HCT116 (cell line): ENCODE measurements at regions not wholly inside any gene's neighbourhood (a gene's known extent, or its start where the extent isn't known, plus 50 kb on each side); places are given as distances from the start of the nearest gene placed in this dataset.

Experiments used
- ATAC-seq: fragments of 200-7000 bp; cut with Tn5 transposase; 2 replicates; pipeline ENCODE4 v1.9.1; 2020; ENCODE audit warnings: mild to moderate bottlenecking, moderate library complexity
- BruUV-seq: library from RNA; stranded (reverse); fragments of 400-500 nt; replicated peaks from 2 replicates; lab custom pipeline; 2021; lab: Mats Ljungman, UMichigan
- CTCF ChIA-PET: fragments of 300-600 bp; sonication (Branson Sonifier 250); formaldehyde crosslinking; loops from one replicate; lab custom pipeline; 2021; ENCODE audit warnings: antibody characterized with exemption; lab: Charles Lee
- POLR2A ChIA-PET: fragments of 300-600, 350-600 bp; sonication (Branson Sonifier 250); formaldehyde crosslinking; loops from one replicate; lab custom pipeline; 2021; ENCODE audit warnings: antibody characterized with exemption; lab: Charles Lee
- RAD21 ChIA-PET, 2 experiments: fragments of 300-600 bp; sonication (Branson Sonifier 250); formaldehyde crosslinking; loops; one replicate each; lab custom pipeline; 2023; ENCODE audit warnings: low total read pairs in 2 of 2; ENCODE audit not compliant: uncharacterized antibody in 2 of 2, unreplicated experiment in 2 of 2, low non-redundant PET in 1 of 2; lab: Charles Lee
- DNase-seq: peaks from one replicate; pipeline ENCODE4 v3.0.0-alpha.2; 2010; ENCODE audit warnings: low read depth, low spot score
- H2AFZ ChIP-seq: fragments of 200-600 bp; shearing (Covaris generic), sonication (generic); 2 replicates; pipeline ENCODE4 v1.6.1; 2017; ENCODE audit warnings: low read depth, mixed run types, mixed read lengths, antibody characterized with exemption, low read length; ENCODE audit not compliant: poor library complexity, severe bottlenecking
- H3K27ac ChIP-seq: 2 replicates; pipeline ENCODE4 v1.5.1; 2012; ENCODE audit warnings: low read depth, low read length
- H3K27me3 ChIP-seq: fragments of 200-600 bp; sonication (generic); 2 replicates; pipeline ENCODE4 v1.6.1; 2016; ENCODE audit warnings: mixed run types, low read length, mixed read lengths; ENCODE audit not compliant: insufficient read depth
- H3K36me3 ChIP-seq, 2 experiments: fragments of 200-500 bp in 1 of 2; fragments of 200-600 bp in 1 of 2; sonication (Bioruptor generic) in 1 of 2; sonication (generic) in 1 of 2; 2 replicates each; pipeline versions ENCODE4 v1.5.1 to v1.6.1; 2014 to 2016; ENCODE audit warnings: low read length in 2 of 2, inconsistent platforms in 1 of 2, mixed read lengths in 1 of 2, mixed run types in 1 of 2; ENCODE audit not compliant: insufficient read depth in 2 of 2, control insufficient read depth in 1 of 2
- H3K4me1 ChIP-seq, 2 experiments: fragments of 200-600 bp in 1 of 2; sonication (generic) in 1 of 2; 2 replicates each; pipeline versions ENCODE4 v1.5.1 to v1.6.1; 2012 to 2017; ENCODE audit warnings: low read length in 2 of 2, inconsistent platforms in 1 of 2, mild to moderate bottlenecking in 1 of 2, mixed read lengths in 1 of 2, mixed run types in 1 of 2, moderate library complexity in 1 of 2; ENCODE audit not compliant: insufficient read depth in 2 of 2, control insufficient read depth in 1 of 2
- H3K4me2 ChIP-seq: fragments of 200-600 bp; sonication (generic); 2 replicates; pipeline ENCODE4 v1.6.1; 2017; ENCODE audit warnings: mixed run types, low read length, mixed read lengths
- H3K4me3 ChIP-seq, 2 experiments: fragments of 200-600 bp in 1 of 2; sonication (generic) in 1 of 2; replicated peaks in 1 of 2; 2 replicates each; pipeline ENCODE4 v1.5.1; 2011 to 2016; ENCODE audit warnings: low read length in 2 of 2, control low read depth in 1 of 2, low read depth in 1 of 2, mild to moderate bottlenecking in 1 of 2, mixed read lengths in 1 of 2, mixed run types in 1 of 2
- H3K79me2 ChIP-seq: fragments of 200-600 bp; sonication (generic); 2 replicates; pipeline ENCODE4 v1.6.1; 2017; ENCODE audit warnings: mild to moderate bottlenecking, mixed run types, low read length, moderate library complexity, mixed read lengths; ENCODE audit not compliant: insufficient read depth
- H3K9ac ChIP-seq: fragments of 200-600 bp; sonication (generic); 2 replicates; pipeline ENCODE4 v1.6.1; 2016; ENCODE audit warnings: low read length, mixed read lengths
- H3K9me2 ChIP-seq: fragments of 200-600 bp; sonication (generic), shearing (Covaris generic); 2 replicates; pipeline ENCODE4 v1.6.1; 2017; ENCODE audit warnings: mixed run types, mild to moderate bottlenecking, moderate library complexity; ENCODE audit not compliant: insufficient read depth
- H3K9me3 ChIP-seq, 2 experiments: fragments of 200-500 bp in 1 of 2; fragments of 200-600 bp in 1 of 2; sonication (Bioruptor generic) in 1 of 2; sonication (generic) in 1 of 2; 2 replicates each; pipeline ENCODE4 v1.6.1; 2014 to 2017; ENCODE audit warnings: low read length in 2 of 2, mixed read lengths in 2 of 2, inconsistent platforms in 1 of 2, low read depth in 1 of 2, mild to moderate bottlenecking in 1 of 2, mixed run types in 1 of 2, moderate library complexity in 1 of 2; ENCODE audit not compliant: control insufficient read depth in 1 of 2, insufficient read depth in 1 of 2
- H4K20me1 ChIP-seq: fragments of 200-600 bp; sonication (generic), shearing (Covaris generic); 2 replicates; pipeline ENCODE4 v1.6.1; 2017; ENCODE audit warnings: mixed run types, mild to moderate bottlenecking, moderate library complexity; ENCODE audit not compliant: insufficient read depth
- CBX3 ChIP-seq: IDR thresholded peaks from 2 replicates; pipeline ENCODE4 v1.6.1; 2012; ENCODE audit warnings: low read depth
- CEBPB ChIP-seq: IDR thresholded peaks from 2 replicates; pipeline ENCODE4 v1.6.1; 2012; ENCODE audit warnings: low read depth
- CTCF ChIP-seq, 3 experiments: fragments of 200-600 bp in 1 of 3; sonication (generic) in 1 of 3; IDR thresholded peaks in 2 of 3; conservative IDR thresholded peaks in 1 of 3; 2 replicates each; pipeline ENCODE4 v1.5.1; 2012 to 2017; ENCODE audit warnings: low read depth in 2 of 3, low read length in 2 of 3, antibody characterized with exemption in 1 of 3, borderline replicate concordance in 1 of 3, control low read depth in 1 of 3, mild to moderate bottlenecking in 1 of 3, mixed read lengths in 1 of 3, mixed run types in 1 of 3, moderate library complexity in 1 of 3; ENCODE audit not compliant: insufficient read depth in 1 of 3
- EGR1 ChIP-seq: IDR thresholded peaks from 2 replicates; pipeline ENCODE4 v1.6.1; 2012; ENCODE audit warnings: low read depth
- ELF1 ChIP-seq: IDR thresholded peaks from 2 replicates; pipeline ENCODE4 v1.6.1; 2012; ENCODE audit warnings: low read depth, borderline replicate concordance
- EZH2phosphoT487 ChIP-seq: fragments of 200-600 bp; IDR thresholded peaks from 2 replicates; pipeline ENCODE4 v1.6.1; 2018; ENCODE audit warnings: antibody characterized with exemption, borderline replicate concordance
- FOSL1 ChIP-seq: IDR thresholded peaks from 2 replicates; pipeline ENCODE4 v1.6.1; 2012; ENCODE audit warnings: low read depth
- JUND ChIP-seq: IDR thresholded peaks from 2 replicates; pipeline ENCODE4 v1.6.1; 2012
- MAX ChIP-seq: IDR thresholded peaks from 2 replicates; pipeline ENCODE4 v1.6.1; 2012
- RAD21 ChIP-seq: IDR thresholded peaks from 2 replicates; pipeline ENCODE4 v1.6.1; 2012; ENCODE audit warnings: low read depth, mild to moderate bottlenecking
- YY1 ChIP-seq: IDR thresholded peaks from 2 replicates; pipeline ENCODE4 v1.6.1; 2011; ENCODE audit warnings: low read length, low read depth, moderate library complexity, mild to moderate bottlenecking; ENCODE audit not compliant: insufficient replicate concordance; ENCODE audit errors: extremely low read depth
- ZFX ChIP-seq: fragments of 450-650 bp; IDR thresholded peaks from 2 replicates; pipeline ENCODE4 v1.6.1; 2017
- ZNF274 ChIP-seq: fragments of 200-500 bp; sonication (Bioruptor generic); IDR thresholded peaks from 2 replicates; pipeline ENCODE4 v1.6.1; 2014; ENCODE audit warnings: mild to moderate bottlenecking, low read depth, low read length, inconsistent platforms
- intact Hi-C: fragments of 100-400 bp; cut with micrococcal nuclease; formaldehyde crosslinking; loops from 2 replicates; pipeline ENCODE4 v1.10.0; 2022
- TF ChIP-seq, protein P1 (sequence below): IDR thresholded peaks from 2 replicates; pipeline ENCODE4 v1.6.1; 2012; ENCODE audit warnings: low read depth
- TF ChIP-seq, protein P2 (sequence below): IDR thresholded peaks from 2 replicates; pipeline ENCODE4 v1.6.1; 2011; ENCODE audit warnings: mild to moderate bottlenecking, low read length, moderate library complexity; ENCODE audit not compliant: insufficient replicate concordance; ENCODE audit errors: extremely low read depth

DNA sequence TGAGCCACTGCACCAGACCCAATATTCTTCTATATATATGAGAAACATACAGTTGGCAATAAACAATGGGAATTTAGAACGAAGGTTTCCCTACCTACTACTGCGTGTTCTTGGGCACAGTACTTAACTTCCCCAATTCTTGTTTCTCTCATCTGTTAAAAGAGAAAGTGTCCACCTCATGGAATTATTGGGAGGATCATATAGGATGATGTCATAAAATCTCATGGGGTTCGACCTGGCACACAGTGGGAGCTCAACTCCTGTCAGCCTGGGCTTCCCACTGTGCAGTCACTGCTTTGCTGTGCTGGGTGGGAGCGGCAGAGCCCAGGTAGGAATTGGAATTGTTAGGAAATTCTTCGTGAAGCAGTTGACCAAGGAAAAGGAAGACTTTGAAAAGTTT lies 203.3 kb downstream of the SH3BP4 start:
- H3K4me1 ChIP-seq: no peaks in the 10 kb centered on the region
- no peak overlapping the region for H3K27ac ChIP-seq
- TF ChIP-seq MAX (no peak), JUND (no peak), CEBPB (no peak), CTCF (IDR thresholded peaks at IDR 0.05 in 2 of 3, conservative IDR thresholded peaks at IDR 0.05 in 1 of 3; ENCODE audit: borderline replicate concordance in 1 of 3, insufficient read depth in 1 of 3, low read depth in 2 of 3, low read length in 2 of 3) (no peak), EGR1 (no peak), ZNF274 (no peak), YY1 (no peak), CBX3 (no peak), EZH2phosphoT487 (no peak), RAD21 (no peak), ELF1 (no peak), ZFX (no peak), FOSL1 (no peak)
- TF ChIP-seq, protein P1, sequence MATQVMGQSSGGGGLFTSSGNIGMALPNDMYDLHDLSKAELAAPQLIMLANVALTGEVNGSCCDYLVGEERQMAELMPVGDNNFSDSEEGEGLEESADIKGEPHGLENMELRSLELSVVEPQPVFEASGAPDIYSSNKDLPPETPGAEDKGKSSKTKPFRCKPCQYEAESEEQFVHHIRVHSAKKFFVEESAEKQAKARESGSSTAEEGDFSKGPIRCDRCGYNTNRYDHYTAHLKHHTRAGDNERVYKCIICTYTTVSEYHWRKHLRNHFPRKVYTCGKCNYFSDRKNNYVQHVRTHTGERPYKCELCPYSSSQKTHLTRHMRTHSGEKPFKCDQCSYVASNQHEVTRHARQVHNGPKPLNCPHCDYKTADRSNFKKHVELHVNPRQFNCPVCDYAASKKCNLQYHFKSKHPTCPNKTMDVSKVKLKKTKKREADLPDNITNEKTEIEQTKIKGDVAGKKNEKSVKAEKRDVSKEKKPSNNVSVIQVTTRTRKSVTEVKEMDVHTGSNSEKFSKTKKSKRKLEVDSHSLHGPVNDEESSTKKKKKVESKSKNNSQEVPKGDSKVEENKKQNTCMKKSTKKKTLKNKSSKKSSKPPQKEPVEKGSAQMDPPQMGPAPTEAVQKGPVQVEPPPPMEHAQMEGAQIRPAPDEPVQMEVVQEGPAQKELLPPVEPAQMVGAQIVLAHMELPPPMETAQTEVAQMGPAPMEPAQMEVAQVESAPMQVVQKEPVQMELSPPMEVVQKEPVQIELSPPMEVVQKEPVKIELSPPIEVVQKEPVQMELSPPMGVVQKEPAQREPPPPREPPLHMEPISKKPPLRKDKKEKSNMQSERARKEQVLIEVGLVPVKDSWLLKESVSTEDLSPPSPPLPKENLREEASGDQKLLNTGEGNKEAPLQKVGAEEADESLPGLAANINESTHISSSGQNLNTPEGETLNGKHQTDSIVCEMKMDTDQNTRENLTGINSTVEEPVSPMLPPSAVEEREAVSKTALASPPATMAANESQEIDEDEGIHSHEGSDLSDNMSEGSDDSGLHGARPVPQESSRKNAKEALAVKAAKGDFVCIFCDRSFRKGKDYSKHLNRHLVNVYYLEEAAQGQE: no peak
- TF ChIP-seq, protein P2, sequence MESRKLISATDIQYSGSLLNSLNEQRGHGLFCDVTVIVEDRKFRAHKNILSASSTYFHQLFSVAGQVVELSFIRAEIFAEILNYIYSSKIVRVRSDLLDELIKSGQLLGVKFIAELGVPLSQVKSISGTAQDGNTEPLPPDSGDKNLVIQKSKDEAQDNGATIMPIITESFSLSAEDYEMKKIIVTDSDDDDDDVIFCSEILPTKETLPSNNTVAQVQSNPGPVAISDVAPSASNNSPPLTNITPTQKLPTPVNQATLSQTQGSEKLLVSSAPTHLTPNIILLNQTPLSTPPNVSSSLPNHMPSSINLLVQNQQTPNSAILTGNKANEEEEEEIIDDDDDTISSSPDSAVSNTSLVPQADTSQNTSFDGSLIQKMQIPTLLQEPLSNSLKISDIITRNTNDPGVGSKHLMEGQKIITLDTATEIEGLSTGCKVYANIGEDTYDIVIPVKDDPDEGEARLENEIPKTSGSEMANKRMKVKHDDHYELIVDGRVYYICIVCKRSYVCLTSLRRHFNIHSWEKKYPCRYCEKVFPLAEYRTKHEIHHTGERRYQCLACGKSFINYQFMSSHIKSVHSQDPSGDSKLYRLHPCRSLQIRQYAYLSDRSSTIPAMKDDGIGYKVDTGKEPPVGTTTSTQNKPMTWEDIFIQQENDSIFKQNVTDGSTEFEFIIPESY: no peak
- TF ChIP-seq, all 23 proteins: peak for 0
- Histone ChIP-seq H3K9ac (no peak overlapping the region), H3K36me3 (no peaks in the 10 kb centered on the region), H3K27me3 (0 out of 2 replicates have a peak, but pooled peaks cover 4% of the 10 kb centered on the region), H3K79me2 (no peaks in the 10 kb centered on the region), H4K20me1 (no peaks in the 10 kb centered on the region), H3K9me2 (no peaks in the 10 kb centered on the region), H3K4me3 (no peak overlapping the region), H3K9me3 (no peaks in the 10 kb centered on the region), H2AFZ (no peak overlapping the region), H3K4me2 (no peak overlapping the region)
- BruUV-seq: no TSS peak
- ATAC-seq (no peak), DNase-seq (no peak)
- CTCF ChIA-PET: no interaction called here
- RAD21 ChIA-PET: no interaction called here
- intact Hi-C loops: no loop called here
- POLR2A ChIA-PET: no interaction called here
